Caki2 (cell line): ENCODE measurements at regions not wholly inside any gene's neighbourhood (a gene's known extent, or its start where the extent isn't known, plus 50 kb on each side); places are given as distances from the start of the nearest gene placed in this dataset.

Experiments
- DNase-seq: peaks from one replicate; pipeline ENCODE4 v3.0.0-alpha.2; 2015; ENCODE audit warnings: low read depth
- in situ Hi-C: cut with HindIII; loops from 2 replicates; pipeline ENCODE4 v1.10.0; 2016; ENCODE audit warnings: low sequenced_read_pairs, low pct_unique_long_range_greater_than_20kb, mixed read lengths

- in situ Hi-C loops = no loop called here
Observed at GRCh38 chr10:52436664-52437063, 122.6 kb downstream of the DKK1 start.

GRCh38 chr10:52437205-52437646, 123.1 kb downstream of the DKK1 start:
- DNase-seq = no peak
- in situ Hi-C loops = no loop called here

More at GRCh38 chr10:52436664-52437063, 122.6 kb downstream of the DKK1 start:
- no peak for DNase-seq

GRCh38 chr10:52438119-52438518, 124.0 kb downstream of the DKK1 start:
- no peak for DNase-seq
- in situ Hi-C loops = no loop called here

GRCh38 chr10:52440612-52441285, 126.7 kb downstream of the DKK1 start:
- no peak for DNase-seq
- in situ Hi-C loops = no loop called here

GRCh38 chr10:52442576-52442975, 128.5 kb downstream of the DKK1 start:
- in situ Hi-C loops = no loop called here
- DNase-seq = no peak

- DNase-seq = peak; percentile 37
- in situ Hi-C loops = no loop called here
Observed at GRCh38 chr10:52443419-52444388, 129.6 kb downstream of the DKK1 start.

- no peak for DNase-seq
Observed at GRCh38 chr10:52446391-52446790, 132.3 kb downstream of the DKK1 start.

GRCh38 chr10:52447931-52448353, 133.9 kb downstream of the DKK1 start:
- no peak for DNase-seq
- in situ Hi-C loops = no loop called here

More at GRCh38 chr10:52446391-52446790, 132.3 kb downstream of the DKK1 start:
- in situ Hi-C loops = no loop called here

- DNase-seq = no peak
- in situ Hi-C loops = no loop called here
Observed at GRCh38 chr10:52450762-52451291, 136.7 kb downstream of the DKK1 start.

GRCh38 chr10:52451817-52452216, 137.7 kb downstream of the DKK1 start:
- in situ Hi-C loops = no loop called here
- no peak for DNase-seq

GRCh38 chr10:52452600-52453493, 138.8 kb downstream of the DKK1 start:
- no peak for DNase-seq

GRCh38 chr10:52453501-52453900, 139.4 kb downstream of the DKK1 start:
- in situ Hi-C loops = no loop called here
- DNase-seq = no peak

More at GRCh38 chr10:52452600-52453493, 138.8 kb downstream of the DKK1 start:
- in situ Hi-C loops = no loop called here

- in situ Hi-C loops = no loop called here
- no peak for DNase-seq
Observed at GRCh38 chr10:52454491-52454890, 140.4 kb downstream of the DKK1 start.

- no peak for DNase-seq
- in situ Hi-C loops = no loop called here
Observed at GRCh38 chr10:52455098-52455497, 141.0 kb downstream of the DKK1 start.

GRCh38 chr10:52459097-52459496, 145.0 kb downstream of the DKK1 start:
- no peak for DNase-seq
- in situ Hi-C loops = no loop called here

- DNase-seq = no peak
- in situ Hi-C loops = no loop called here
Observed at GRCh38 chr10:52463826-52464225, 149.7 kb downstream of the DKK1 start.

- DNase-seq = no peak
- in situ Hi-C loops = no loop called here
Observed at GRCh38 chr10:52464368-52465124, 150.5 kb downstream of the DKK1 start.
